Kidney (tissue), 13 donors: ENCODE measurements at regions not wholly inside any gene's neighbourhood (a gene's known extent, or its start where the extent isn't known, plus 50 kb on each side); places are given as distances from the start of the nearest gene placed in this dataset.

Source experiments
- DNase-seq, 5 donors: peaks; one replicate each; pipeline ENCODE4 v3.0.0-alpha.2; 2013 to 2020
- FAIRE-seq: peaks from 2 replicates; lab custom pipeline; 2012; peaks lifted over from hg19 to GRCh38; lab: Jason Lieb, UNC
- H3K27ac ChIP-seq, 2 donors: one replicate each; pipeline ENCODE4 v1.7.0; 2013; ENCODE audit warnings: low read depth in 2 of 2, low read length in 2 of 2, inconsistent platforms in 1 of 2
- H3K27me3 ChIP-seq: one replicate; pipeline ENCODE4 v1.7.1; 2013; ENCODE audit warnings: low read length, inconsistent platforms; ENCODE audit not compliant: control insufficient read depth, insufficient read depth
- H3K36me3 ChIP-seq, 3 donors: one replicate each; pipeline versions ENCODE4 v1.7.0 to v1.7.1; 2013; ENCODE audit warnings: low read length in 3 of 3, control low read depth in 1 of 3, inconsistent platforms in 1 of 3; ENCODE audit not compliant: insufficient read depth in 3 of 3, control insufficient read depth in 2 of 3
- H3K4me1 ChIP-seq, 3 donors: one replicate each; pipeline versions ENCODE4 v1.7.0 to v1.7.1; 2013; ENCODE audit warnings: low read length in 3 of 3, inconsistent platforms in 1 of 3, low read depth in 1 of 3; ENCODE audit not compliant: control insufficient read depth in 2 of 3, insufficient read depth in 2 of 3
- H3K4me3 ChIP-seq, 3 donors: one replicate each; pipeline versions ENCODE4 v1.7.0 to v1.8.1; 2013; ENCODE audit warnings: low read length in 3 of 3, control low read depth in 1 of 3, inconsistent platforms in 1 of 3
- H3K9ac ChIP-seq, 3 donors: one replicate each; pipeline versions ENCODE4 v1.7.0 to v1.7.1; 2013; ENCODE audit warnings: low read length in 3 of 3, control low read depth in 1 of 3, inconsistent platforms in 1 of 3
- H3K9me3 ChIP-seq, 3 donors: one replicate each; pipeline versions ENCODE4 v1.7.0 to v1.7.1; 2013; ENCODE audit warnings: low read length in 3 of 3, control low read depth in 1 of 3, inconsistent platforms in 1 of 3; ENCODE audit not compliant: control insufficient read depth in 2 of 3, insufficient read depth in 1 of 3
- CTCF ChIP-seq: IDR thresholded peaks from 3 replicates; pipeline ENCODE4 v1.5.1; 2012; ENCODE audit warnings: mild to moderate bottlenecking, moderate library complexity, borderline replicate concordance; ENCODE audit not compliant: insufficient read depth; ENCODE audit errors: extremely low read depth
- intact Hi-C: fragments of 100-400 bp; cut with DNase I; formaldehyde crosslinking; loops from one replicate; pipeline ENCODE4 v1.11.1; 2022
- donor health status: control.
- donor health status: control.
- donor health status: control.
- donor health status: control.
- donor health status: control.
- donor health status: DM: yes; HTN: yes; CAD: no.
- donor health status: Normal renal cell carcinoma (clear cell type).

DNA sequence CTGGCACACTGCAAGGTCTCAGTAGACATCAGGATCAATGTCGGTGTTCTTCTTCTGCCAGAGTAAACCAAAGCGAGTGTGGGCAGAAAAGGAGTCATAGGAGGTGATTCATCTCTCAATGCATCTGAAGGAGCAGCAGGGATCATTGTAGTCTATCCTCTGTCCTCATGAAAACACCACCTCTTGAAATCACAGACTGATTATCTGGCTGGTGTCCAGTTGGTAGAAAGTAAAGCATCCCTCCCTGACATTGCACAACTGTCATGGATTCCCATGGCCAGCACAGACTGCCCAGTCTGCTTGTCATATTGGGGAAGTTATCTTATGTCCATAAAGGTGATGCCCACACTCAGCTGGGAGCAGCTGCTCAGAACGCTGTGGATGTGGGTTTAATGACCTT lies 74.1 kb downstream of the ABCC12 start:
- no peak for DNase-seq
- Histone ChIP-seq H3K9me3 (no peaks in the 10 kb centered on the region), H3K4me1 (no peaks in the 10 kb centered on the region), H3K9ac (no peak overlapping the region), H3K36me3 (no peaks in the 10 kb centered on the region), H3K4me3 (no peak overlapping the region), H3K27me3 (no peaks in the 10 kb centered on the region), H3K27ac (no peak overlapping the region)
- FAIRE-seq = no peak
- intact Hi-C loops = no loop called here
- no peak for TF ChIP-seq CTCF

- Histone ChIP-seq H3K36me3 (no peaks in the 10 kb centered on the region), H3K27me3 (no peaks in the 10 kb centered on the region), H3K4me3 (no peak overlapping the region), H3K4me1 (no peaks in the 10 kb centered on the region), H3K27ac (no peak overlapping the region), H3K9me3 (no peaks in the 10 kb centered on the region), H3K9ac (no peak overlapping the region)
- FAIRE-seq (no peak), DNase-seq (no peak)
- no peak for TF ChIP-seq CTCF
- intact Hi-C loops = no loop called here
Measured at GRCh38 chr16:48076455-48077012, 79.3 kb downstream of the ABCC12 start.

DNA sequence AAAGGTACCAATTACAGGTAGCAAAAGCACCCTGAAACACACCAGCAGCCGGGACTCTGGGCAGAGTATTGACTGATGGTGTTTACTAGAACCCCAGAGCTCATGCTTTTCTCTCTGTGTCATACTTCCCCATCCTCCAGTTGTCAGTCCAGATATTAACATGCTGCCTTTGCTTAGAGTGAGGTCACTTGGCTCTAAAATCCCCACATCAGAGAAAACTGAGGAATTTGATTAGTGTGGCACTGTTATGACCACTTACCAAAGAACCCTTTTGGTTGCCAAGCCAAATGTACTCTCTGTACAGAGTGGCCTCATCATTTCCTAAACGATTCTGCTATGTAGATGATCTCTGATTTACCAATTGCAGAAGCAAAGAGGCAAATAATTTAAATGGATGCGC lies 80.4 kb downstream of the ABCC12 start:
- Histone ChIP-seq H3K9ac (no peak overlapping the region), H3K27me3 (no peaks in the 10 kb centered on the region), H3K9me3 (no peaks in the 10 kb centered on the region), H3K4me3 (no peak overlapping the region), H3K36me3 (no peaks in the 10 kb centered on the region), H3K4me1 (no peaks in the 10 kb centered on the region), H3K27ac (no peak overlapping the region)
- no peak for FAIRE-seq
- intact Hi-C loops = no loop called here
- no peak for TF ChIP-seq CTCF
- DNase-seq = no peak

- H3K9ac ChIP-seq = no peak overlapping the region
- intact Hi-C loops = no loop called here
- DNase-seq (no peak), FAIRE-seq (no peak)
- no peaks in the 10 kb centered on the region for H3K36me3 ChIP-seq
- H3K4me1 ChIP-seq = no peaks in the 10 kb centered on the region
- no peak overlapping the region for H3K27ac ChIP-seq
- TF ChIP-seq CTCF = no peak
- H3K4me3 ChIP-seq = no peak overlapping the region
- no peaks in the 10 kb centered on the region for H3K9me3 ChIP-seq
- H3K27me3 ChIP-seq = no peaks in the 10 kb centered on the region
Measured at GRCh38 chr16:48067388-48067787, 88.4 kb downstream of the ABCC12 start.
